ENCODE measurements at regions not wholly inside any gene's neighbourhood (a gene's known extent, or its start where the extent isn't known, plus 50 kb on each side); places are given as distances from the start of the nearest gene placed in this dataset.

- TF ChIP-seq EZH2 (IDR thresholded peaks at IDR 0.05; ENCODE audit: borderline replicate concordance, low read depth, low read length), result no peak
- no peak for TF ChIP-seq ZNF280B (CRISPR knock-in tag; IDR thresholded peaks at IDR 0.05)
- TF ChIP-seq ZNF274 (IDR thresholded peaks at IDR 0.05; ENCODE audit: borderline replicate concordance, low read depth, low read length), result no peak; the same call in 1 of the 2 replicates
- no peak for TF ChIP-seq HCFC1 (IDR thresholded peaks at IDR 0.05; ENCODE audit: low read depth, low read length)
- no peak for TF ChIP-seq POLR2A (conservative IDR thresholded peaks at IDR 0.05)
- no peak for TF ChIP-seq ZNF707 (CRISPR knock-in tag; conservative IDR thresholded peaks at IDR 0.05)
- no peak for TF ChIP-seq STAT5B (CRISPR knock-in tag; IDR thresholded peaks at IDR 0.05)
- TF ChIP-seq NCOA4 (IDR thresholded peaks at IDR 0.05; ENCODE audit: partially characterized antibody), result no peak
- no peak for TF ChIP-seq NCOA2 (IDR thresholded peaks at IDR 0.05; ENCODE audit: partially characterized antibody in 2 of 2)
- TF ChIP-seq DACH1 (IDR thresholded peaks at IDR 0.05; ENCODE audit: partially characterized antibody), result no peak
- no peak for TF ChIP-seq ZNF766 (CRISPR knock-in tag; conservative IDR thresholded peaks at IDR 0.05)
- no peak for TF ChIP-seq CBX3 (IDR thresholded peaks at IDR 0.05; ENCODE audit: borderline replicate concordance in 1 of 2, low read length in 2 of 2)
- no peak for TF ChIP-seq CBX5 (IDR thresholded peaks at IDR 0.05; ENCODE audit: borderline replicate concordance, low read depth)
- no peak for TF ChIP-seq ZNF12 (CRISPR knock-in tag; IDR thresholded peaks at IDR 0.05)
These were observed 192.0 kb downstream of the PIK3R1 start for GRCh38 chr5:68407311-68408239.

All from K562 (cell line).